ENCODE measurements at regions not wholly inside any gene's neighbourhood (a gene's known extent, or its start where the extent isn't known, plus 50 kb on each side); places are given as distances from the start of the nearest gene placed in this dataset.

DNA sequence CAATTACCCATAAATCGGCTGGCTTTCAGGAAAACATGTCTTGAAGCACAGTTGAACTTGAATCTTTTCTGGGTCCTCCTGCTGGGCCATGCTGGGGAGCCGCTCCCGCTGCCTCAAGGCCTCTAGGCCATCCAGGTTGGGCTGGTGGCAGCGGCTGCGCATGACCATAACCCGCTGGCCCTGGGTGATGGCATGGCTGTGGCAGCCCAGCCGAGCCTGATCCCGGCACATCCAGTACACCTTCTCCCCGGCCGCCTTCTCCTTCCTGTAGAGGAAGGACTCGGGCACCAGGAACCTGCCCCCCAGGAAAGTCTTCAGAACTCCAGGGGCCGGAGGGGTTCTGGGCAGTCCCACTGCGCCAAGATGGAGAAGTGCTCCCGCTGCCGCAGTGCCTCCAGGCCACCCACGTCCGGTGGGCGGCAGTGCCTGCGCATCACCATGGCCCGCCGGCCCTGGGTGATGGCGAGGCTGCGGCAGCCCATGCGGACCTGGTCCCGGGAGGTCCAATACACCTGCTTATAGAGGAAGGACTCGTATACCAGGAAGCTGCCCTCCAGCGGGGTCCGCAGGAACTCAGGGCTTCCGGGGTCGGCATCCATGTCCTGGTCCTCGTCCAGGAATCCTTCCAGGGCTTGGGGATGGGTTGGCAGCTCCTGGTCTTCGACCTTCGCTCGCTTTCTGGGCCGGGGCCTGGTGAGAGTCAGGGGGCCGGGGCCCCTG lies 84.3 kb upstream of the FXR1 start:
- no peaks in the 10 kb centered on the region for H3K27me3 ChIP-seq (ENCODE audit: control insufficient read depth, insufficient read depth, low read length)
- H3K27ac ChIP-seq (ENCODE audit: low read depth, low read length): no peak overlapping the region
- no peaks in the 10 kb centered on the region for H3K36me3 ChIP-seq (ENCODE audit: control insufficient read depth, insufficient read depth, low read length)
- DNase-seq (ENCODE audit: low read depth in 4 of 6, low spot score in 6 of 6): no peak
- WGBS (ENCODE audit: insufficient coverage): 98% methylated on average over 36 of the region's 36 CpGs
- no peak overlapping the region for H3K4me3 ChIP-seq (ENCODE audit: low read depth, low read length)
- H3K4me1 ChIP-seq (ENCODE audit: control insufficient read depth, insufficient read depth, low read length): no peaks in the 10 kb centered on the region
- H3K9me3 ChIP-seq (ENCODE audit: control insufficient read depth, insufficient read depth, low read length): no peaks in the 10 kb centered on the region

DNA sequence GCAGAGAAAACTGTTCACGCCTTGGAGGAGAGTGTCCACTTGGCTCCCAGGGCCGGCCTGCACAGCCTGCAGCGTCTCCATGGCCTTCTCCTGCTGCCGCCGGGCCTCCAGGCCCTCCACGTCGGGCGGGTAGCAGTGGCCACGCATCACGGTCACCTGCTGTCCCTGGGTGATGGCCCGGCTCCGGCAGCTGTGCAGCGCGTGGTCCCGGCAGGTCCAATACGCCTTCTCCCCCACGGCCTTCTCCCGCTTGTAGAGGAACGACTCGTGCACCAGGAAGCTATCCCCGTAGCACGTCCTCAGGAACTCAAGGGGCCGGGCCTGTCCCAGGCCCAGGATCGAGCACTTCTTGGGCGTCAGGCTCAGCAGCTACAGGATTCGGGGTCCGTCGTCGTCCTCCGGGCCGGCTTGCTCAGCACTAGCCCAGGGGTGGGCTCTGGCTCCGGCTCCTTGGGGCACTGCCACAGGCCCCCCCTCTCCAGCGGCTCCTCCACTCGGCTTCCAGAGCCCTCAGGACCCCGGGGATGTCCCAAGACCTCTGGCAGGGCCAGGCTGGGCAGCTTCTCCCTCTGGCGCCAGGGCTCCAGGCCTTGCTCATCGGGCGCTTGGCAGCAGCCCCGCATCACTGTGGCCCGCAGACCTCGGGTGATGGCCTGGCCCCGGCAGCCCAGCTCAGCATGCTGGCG lies 83.6 kb upstream of the FXR1 start:
- WGBS (ENCODE audit: insufficient coverage): 94% methylated on average over 43 of the region's 43 CpGs
- H3K4me1 ChIP-seq (ENCODE audit: control insufficient read depth, insufficient read depth, low read length): no peaks in the 10 kb centered on the region
- H3K9me3 ChIP-seq (ENCODE audit: control insufficient read depth, insufficient read depth, low read length): no peaks in the 10 kb centered on the region
- no peak overlapping the region for H3K27ac ChIP-seq (ENCODE audit: low read depth, low read length)
- no peak for DNase-seq (ENCODE audit: low read depth in 4 of 6, low spot score in 6 of 6)
- no peaks in the 10 kb centered on the region for H3K36me3 ChIP-seq (ENCODE audit: control insufficient read depth, insufficient read depth, low read length)
- no peaks in the 10 kb centered on the region for H3K27me3 ChIP-seq (ENCODE audit: control insufficient read depth, insufficient read depth, low read length)
- H3K4me3 ChIP-seq (ENCODE audit: low read depth, low read length): no peak overlapping the region

DNA sequence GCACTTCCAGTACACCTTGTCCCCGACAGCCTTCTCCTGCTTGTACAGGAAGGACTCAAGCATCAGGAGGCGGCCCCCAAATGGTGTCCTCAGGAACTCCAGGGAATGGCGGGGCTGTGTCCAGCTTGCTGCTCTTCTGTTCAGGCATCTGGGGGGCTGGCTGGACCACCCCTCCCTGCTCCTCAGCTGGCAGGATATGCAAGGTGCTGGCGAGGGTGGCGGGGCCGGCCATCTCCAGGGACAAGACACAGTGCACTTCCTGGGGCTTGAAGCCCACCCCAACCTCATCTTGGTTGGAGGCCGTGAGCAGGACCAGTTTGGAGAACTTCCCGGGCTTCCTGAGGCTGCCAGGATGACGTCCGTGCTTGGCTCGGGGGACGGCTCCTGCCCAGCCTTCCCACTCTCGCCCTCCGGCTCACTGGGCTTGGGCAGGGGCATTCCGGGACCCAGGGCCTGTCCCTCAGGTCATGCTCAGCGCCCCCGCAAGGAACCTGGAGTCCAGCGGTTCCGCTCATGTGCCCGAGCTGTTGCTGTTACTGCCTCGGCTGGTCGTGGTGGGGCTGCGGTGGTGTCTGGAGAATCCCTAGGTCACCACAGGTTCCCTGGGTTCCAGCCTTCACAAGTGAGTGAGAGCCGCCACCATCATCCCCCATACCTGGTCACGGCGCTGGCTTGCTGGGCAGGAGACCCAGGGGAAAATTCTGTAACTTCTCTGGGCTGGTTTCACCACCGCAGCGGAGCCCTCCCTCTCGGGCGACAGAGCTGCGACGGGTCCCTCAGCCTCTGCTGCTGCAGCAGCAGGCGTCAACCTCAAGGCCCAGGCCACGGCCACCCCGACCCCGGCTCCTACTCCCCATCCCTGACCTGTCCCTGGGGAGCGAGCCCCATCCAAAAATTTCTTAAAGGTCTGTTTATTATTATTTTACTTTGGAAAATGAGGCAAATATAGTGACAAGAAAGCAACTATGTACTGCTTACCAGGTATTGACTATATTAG lies 82.8 kb upstream of the FXR1 start:
- WGBS (ENCODE audit: insufficient coverage): 95% methylated on average over 24 of the region's 37 CpGs
- Histone ChIP-seq H3K36me3 (ENCODE audit: control insufficient read depth, insufficient read depth, low read length) (no peaks in the 10 kb centered on the region), H3K27me3 (ENCODE audit: control insufficient read depth, insufficient read depth, low read length) (no peaks in the 10 kb centered on the region), H3K4me3 (ENCODE audit: low read depth, low read length) (no peak overlapping the region), H3K9me3 (ENCODE audit: control insufficient read depth, insufficient read depth, low read length) (no peaks in the 10 kb centered on the region), H3K4me1 (ENCODE audit: control insufficient read depth, insufficient read depth, low read length) (no peaks in the 10 kb centered on the region), H3K27ac (ENCODE audit: low read depth, low read length) (no peak overlapping the region)
- no peak for DNase-seq (ENCODE audit: low read depth in 4 of 6, low spot score in 6 of 6)

DNA sequence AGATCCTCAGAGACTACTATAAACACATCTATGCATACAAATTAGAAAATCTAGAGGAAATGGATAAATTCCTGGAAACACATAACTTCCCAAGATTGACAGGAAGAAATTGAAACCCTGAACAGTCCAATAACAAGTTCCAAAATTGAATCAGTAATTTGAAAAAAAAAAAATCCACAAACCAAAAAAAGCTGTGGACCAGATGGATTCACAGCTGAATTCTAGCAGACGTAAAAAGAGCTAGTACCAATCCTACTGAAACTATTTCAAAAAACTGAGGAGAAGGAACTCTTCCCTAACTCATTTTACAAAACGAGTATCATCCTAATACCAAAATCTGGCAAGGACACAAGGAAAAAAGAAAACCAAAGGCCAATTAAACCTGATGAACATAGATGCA lies 77.0 kb upstream of the FXR1 start:
- no peaks in the 10 kb centered on the region for H3K4me1 ChIP-seq (ENCODE audit: control insufficient read depth, insufficient read depth, low read length)
- H3K27me3 ChIP-seq (ENCODE audit: control insufficient read depth, insufficient read depth, low read length): no peaks in the 10 kb centered on the region
- H3K9me3 ChIP-seq (ENCODE audit: control insufficient read depth, insufficient read depth, low read length): no peaks in the 10 kb centered on the region
- H3K27ac ChIP-seq (ENCODE audit: low read depth, low read length): no peak overlapping the region
- no CpG with 5 or more reads among the region's 2 CpGs for WGBS (ENCODE audit: insufficient coverage)
- no peak overlapping the region for H3K4me3 ChIP-seq (ENCODE audit: low read depth, low read length)
- peak in 1 of 6 donors; percentile 70 for DNase-seq (ENCODE audit: low read depth in 4 of 6, low spot score in 6 of 6)
- no peaks in the 10 kb centered on the region for H3K36me3 ChIP-seq (ENCODE audit: control insufficient read depth, insufficient read depth, low read length)

DNA sequence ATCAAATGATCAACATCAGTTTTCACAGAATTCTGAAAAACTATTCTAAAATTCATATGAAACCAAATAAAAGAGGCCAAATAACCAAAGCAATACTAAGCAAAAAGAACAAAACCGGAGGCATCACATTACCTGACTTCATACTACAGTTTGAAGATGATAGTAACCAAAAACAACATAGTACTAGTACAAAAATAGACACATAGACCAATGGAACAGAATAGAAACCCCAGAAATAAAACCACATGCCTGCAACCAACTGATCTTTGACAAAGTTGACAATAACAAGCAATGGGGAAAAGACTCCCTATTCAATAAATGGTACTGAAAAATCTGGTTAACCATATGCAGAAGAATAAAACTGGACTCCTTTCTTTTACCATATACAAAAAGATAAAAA lies 75.7 kb upstream of the FXR1 start:
- no peaks in the 10 kb centered on the region for H3K36me3 ChIP-seq (ENCODE audit: control insufficient read depth, insufficient read depth, low read length)
- H3K9me3 ChIP-seq (ENCODE audit: control insufficient read depth, insufficient read depth, low read length): no peaks in the 10 kb centered on the region
- H3K27ac ChIP-seq (ENCODE audit: low read depth, low read length): no peak overlapping the region
- WGBS (ENCODE audit: insufficient coverage): 67% methylated on average over 1 of the region's 1 CpG
- H3K4me1 ChIP-seq (ENCODE audit: control insufficient read depth, insufficient read depth, low read length): no peaks in the 10 kb centered on the region
- H3K27me3 ChIP-seq (ENCODE audit: control insufficient read depth, insufficient read depth, low read length): no peaks in the 10 kb centered on the region
- H3K4me3 ChIP-seq (ENCODE audit: low read depth, low read length): no peak overlapping the region
- no peak for DNase-seq (ENCODE audit: low read depth in 4 of 6, low spot score in 6 of 6)

DNA sequence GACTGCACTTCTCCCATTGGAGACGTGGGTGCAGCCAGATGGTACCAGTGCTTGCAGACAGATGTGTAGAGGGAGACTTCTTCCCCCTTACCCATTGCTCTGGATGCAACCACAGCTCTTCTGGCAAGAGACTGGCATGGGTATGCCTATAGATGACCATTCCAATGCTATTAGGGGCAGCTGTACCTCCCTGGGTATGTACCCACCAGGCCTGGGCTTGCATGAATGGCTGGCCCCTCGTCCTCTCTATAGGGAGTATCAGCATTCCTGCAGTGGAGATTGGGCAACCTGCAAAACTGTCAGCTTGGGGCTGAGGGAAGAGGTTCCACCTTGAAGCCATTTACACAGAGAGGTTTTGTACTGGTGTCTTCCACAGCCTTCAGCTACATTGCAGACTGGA lies 57.6 kb upstream of the FXR1 start:
- no peaks in the 10 kb centered on the region for H3K9me3 ChIP-seq (ENCODE audit: control insufficient read depth, insufficient read depth, low read length)
- no peaks in the 10 kb centered on the region for H3K36me3 ChIP-seq (ENCODE audit: control insufficient read depth, insufficient read depth, low read length)
- no CpG with 5 or more reads among the region's 2 CpGs for WGBS (ENCODE audit: insufficient coverage)
- H3K4me1 ChIP-seq (ENCODE audit: control insufficient read depth, insufficient read depth, low read length): no peaks in the 10 kb centered on the region
- H3K27me3 ChIP-seq (ENCODE audit: control insufficient read depth, insufficient read depth, low read length): no peaks in the 10 kb centered on the region
- H3K27ac ChIP-seq (ENCODE audit: low read depth, low read length): no peak overlapping the region
- no peak for DNase-seq (ENCODE audit: low read depth in 4 of 6, low spot score in 6 of 6)
- H3K4me3 ChIP-seq (ENCODE audit: low read depth, low read length): no peak overlapping the region

DNA sequence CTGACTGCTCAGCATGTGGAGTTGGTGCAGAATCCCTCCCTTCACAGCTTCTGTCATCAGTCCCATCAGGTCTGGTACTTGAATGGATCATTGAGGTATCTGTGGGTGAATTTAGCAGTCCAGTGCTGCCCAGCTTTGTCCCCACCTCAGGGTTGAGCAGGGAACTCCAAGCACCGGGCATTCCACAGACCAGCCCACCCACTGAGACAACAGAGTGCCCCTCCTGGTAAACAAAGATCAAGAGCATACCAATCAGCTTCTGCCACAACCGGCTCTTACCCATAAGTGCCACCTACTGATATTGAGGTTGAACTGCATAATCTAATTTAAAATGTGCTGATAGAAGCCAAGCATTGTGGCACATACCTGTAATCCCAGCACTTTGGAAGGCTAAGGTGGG lies 57.1 kb upstream of the FXR1 start:
- 0% methylated on average over 1 of the region's 2 CpGs for WGBS (ENCODE audit: insufficient coverage)
- no peaks in the 10 kb centered on the region for H3K4me1 ChIP-seq (ENCODE audit: control insufficient read depth, insufficient read depth, low read length)
- no peaks in the 10 kb centered on the region for H3K27me3 ChIP-seq (ENCODE audit: control insufficient read depth, insufficient read depth, low read length)
- no peaks in the 10 kb centered on the region for H3K9me3 ChIP-seq (ENCODE audit: control insufficient read depth, insufficient read depth, low read length)
- H3K27ac ChIP-seq (ENCODE audit: low read depth, low read length): no peak overlapping the region
- H3K4me3 ChIP-seq (ENCODE audit: low read depth, low read length): no peak overlapping the region
- no peak for DNase-seq (ENCODE audit: low read depth in 4 of 6, low spot score in 6 of 6)
- no peaks in the 10 kb centered on the region for H3K36me3 ChIP-seq (ENCODE audit: control insufficient read depth, insufficient read depth, low read length)

DNA sequence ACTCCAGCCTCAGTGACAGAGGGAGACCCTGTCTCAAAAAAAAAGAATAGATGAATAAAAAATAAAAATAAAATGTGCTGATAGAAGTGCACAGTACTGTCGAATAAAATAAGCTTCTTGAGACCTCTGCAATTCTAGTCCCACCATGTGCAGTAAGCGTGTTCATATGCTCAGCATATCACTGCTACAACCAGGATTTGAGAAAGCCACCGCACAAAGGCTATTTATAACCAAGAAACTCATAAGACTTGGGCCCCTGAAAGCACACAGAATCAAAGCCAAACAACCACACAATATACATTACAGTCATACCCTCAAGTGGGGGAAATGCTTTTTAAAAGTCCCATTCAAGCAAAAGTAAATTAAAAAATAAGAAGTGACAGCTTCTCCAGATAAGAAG lies 56.5 kb upstream of the FXR1 start:
- H3K36me3 ChIP-seq (ENCODE audit: control insufficient read depth, insufficient read depth, low read length): no peaks in the 10 kb centered on the region
- no peak overlapping the region for H3K27ac ChIP-seq (ENCODE audit: low read depth, low read length)
- H3K9me3 ChIP-seq (ENCODE audit: control insufficient read depth, insufficient read depth, low read length): no peaks in the 10 kb centered on the region
- no peaks in the 10 kb centered on the region for H3K4me1 ChIP-seq (ENCODE audit: control insufficient read depth, insufficient read depth, low read length)
- WGBS (ENCODE audit: insufficient coverage): no CpG with 5 or more reads among the region's 3 CpGs
- no peak overlapping the region for H3K4me3 ChIP-seq (ENCODE audit: low read depth, low read length)
- H3K27me3 ChIP-seq (ENCODE audit: control insufficient read depth, insufficient read depth, low read length): no peaks in the 10 kb centered on the region
- no peak for DNase-seq (ENCODE audit: low read depth in 4 of 6, low spot score in 6 of 6)

DNA sequence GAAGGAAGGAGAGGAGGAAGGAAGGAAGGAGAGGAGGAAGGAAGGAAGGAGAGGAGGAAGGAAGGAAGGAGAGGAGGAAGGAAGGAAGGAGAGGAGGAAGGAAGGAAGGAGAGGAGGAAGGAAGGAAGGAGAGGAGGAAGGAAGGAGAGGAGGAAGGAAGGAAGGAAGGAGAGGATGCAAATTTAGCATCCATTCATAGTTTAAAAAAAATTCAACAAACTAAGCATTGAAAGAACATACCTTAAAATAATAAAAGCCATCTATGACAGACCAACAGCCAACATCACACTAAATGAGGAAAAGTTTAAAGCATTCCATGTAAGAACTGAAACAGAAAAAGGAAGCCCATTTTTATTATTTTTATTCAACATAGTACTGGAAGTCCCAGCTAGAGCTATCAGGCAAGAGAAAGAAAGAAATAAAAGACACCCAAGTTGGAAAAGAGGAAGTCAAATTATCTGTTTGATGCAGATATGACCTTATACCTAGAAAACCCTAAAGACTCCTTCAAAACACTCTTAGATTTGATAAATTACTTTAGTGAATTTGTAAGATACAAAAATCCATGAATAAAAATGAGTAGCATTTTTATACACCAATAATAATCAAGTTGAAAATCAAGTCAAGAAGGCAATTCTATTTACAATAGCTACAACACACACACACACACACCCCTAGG lies 52.2 kb upstream of the FXR1 start:
- no peak overlapping the region for H3K27ac ChIP-seq (ENCODE audit: low read depth, low read length)
- H3K27me3 ChIP-seq (ENCODE audit: control insufficient read depth, insufficient read depth, low read length): no peaks in the 10 kb centered on the region
- no peaks in the 10 kb centered on the region for H3K36me3 ChIP-seq (ENCODE audit: control insufficient read depth, insufficient read depth, low read length)
- H3K4me1 ChIP-seq (ENCODE audit: control insufficient read depth, insufficient read depth, low read length): no peaks in the 10 kb centered on the region
- DNase-seq (ENCODE audit: low read depth in 4 of 6, low spot score in 6 of 6): no peak
- no peaks in the 10 kb centered on the region for H3K9me3 ChIP-seq (ENCODE audit: control insufficient read depth, insufficient read depth, low read length)
- H3K4me3 ChIP-seq (ENCODE audit: low read depth, low read length): no peak overlapping the region
